Islet precursor cell (in vitro differentiated cells): ENCODE measurements at regions not wholly inside any gene's neighbourhood (a gene's known extent, or its start where the extent isn't known, plus 50 kb on each side); places are given as distances from the start of the nearest gene placed in this dataset.
A peak's percentile ranks its signal among the peaks of the same experiment; 100 is the strongest.

ENCODE experiments used
- DNase-seq: peaks from one replicate; pipeline ENCODE4 v3.0.0-alpha.2; 2018

DNA sequence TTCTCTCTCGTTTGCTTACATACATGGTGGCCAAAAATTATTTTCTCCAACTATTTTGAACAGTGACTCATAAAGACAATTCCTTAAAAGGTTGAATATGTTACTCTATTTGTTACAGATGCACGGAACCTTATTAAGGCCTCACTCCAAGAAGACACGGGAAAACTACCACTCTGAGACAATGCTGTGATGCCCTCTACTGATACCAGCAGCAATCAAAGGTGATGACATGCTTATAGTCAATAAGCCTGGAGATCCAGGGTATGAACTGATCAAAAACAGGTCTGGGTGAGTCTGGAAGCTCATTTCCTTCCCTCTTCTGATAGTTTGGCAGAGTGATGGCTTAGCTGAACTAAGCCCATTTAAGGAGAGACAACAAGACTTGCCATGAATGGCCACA, 563.0 kb downstream of the LRRIQ3 start:
- no peak for DNase-seq

- no peak for DNase-seq
Observed at GRCh38 chr1:73627723-73628122, 570.3 kb downstream of the LRRIQ3 start.

DNA sequence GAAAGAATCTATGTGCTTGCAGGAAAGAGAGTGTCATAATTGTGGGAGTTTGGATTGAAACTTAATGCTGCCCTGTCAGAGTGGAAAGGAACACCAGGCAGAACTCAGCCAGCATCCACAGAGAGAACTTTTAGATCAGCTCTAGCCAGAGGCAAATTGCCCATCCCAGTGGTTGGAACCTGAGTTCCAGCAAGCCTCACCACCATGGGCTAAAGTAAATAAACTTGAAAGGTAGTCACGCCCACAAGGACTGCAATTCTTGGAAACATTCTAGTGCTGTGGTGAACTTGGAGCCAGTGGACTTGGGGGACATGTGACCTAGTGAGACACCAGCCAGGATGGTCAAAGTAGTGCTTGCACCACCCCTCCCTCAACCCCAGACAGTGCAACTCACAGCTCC, 571.6 kb downstream of the LRRIQ3 start:
- DNase-seq: no peak

- DNase-seq: no peak
Observed at GRCh38 chr1:73623946-73624345, 574.0 kb downstream of the LRRIQ3 start.

DNA sequence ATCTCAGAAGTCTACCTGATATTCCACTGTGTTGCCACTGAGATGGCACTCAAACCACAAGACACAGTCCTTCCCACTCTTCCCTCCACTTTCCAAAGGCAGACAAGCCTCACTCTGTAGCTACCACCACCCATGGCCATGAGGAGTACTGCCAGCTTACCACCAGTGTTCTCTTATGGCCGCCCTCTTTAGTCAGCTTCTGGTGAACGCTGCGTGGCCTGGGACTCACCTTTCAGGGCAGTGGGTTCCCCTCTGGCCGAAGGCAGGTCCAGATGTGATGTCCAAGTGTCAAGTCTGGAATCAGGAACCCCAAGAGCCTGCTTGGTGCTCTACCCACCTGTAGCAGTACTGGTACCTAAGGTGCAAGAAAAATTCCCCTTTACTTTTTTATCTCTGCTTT, 580.8 kb downstream of the LRRIQ3 start:
- no peak for DNase-seq

DNA sequence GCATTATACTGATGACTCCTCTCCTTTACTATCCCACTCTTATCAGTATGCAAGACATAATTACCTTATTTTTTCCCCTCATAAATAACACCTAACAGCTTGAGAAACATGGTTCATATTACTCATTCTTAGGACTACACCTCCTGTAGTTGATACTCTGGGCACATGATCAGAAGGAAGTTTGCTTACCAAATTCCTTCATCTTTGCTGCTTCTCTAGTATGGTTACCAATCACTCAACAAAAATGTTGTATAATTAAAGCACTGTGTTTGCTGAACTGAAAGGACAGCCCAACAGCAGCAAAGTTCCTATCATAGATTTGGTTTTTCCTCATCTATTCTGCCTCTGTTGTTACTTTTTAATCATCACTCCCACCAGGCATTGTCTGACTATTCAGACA, 586.3 kb downstream of the LRRIQ3 start:
- no peak for DNase-seq

DNA sequence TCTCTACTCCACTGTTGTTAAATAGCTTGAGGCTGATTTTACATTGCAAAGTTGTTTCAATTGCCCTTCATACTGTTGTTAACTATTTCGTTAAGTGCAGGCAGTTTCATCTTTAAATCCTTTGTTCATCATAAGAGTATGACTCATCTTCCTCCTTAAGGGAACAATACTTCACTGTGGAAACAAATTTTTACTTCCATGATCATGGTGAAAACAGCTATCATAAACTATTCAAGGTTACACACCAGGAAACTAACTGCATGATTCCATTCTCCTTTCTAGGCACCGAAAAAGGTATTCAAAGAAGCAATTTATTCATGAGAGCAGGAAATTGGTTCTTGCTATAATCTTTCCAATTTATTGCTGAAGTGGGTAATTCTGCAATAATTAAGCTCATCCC, 593.2 kb downstream of the LRRIQ3 start:
- DNase-seq: no peak

DNA sequence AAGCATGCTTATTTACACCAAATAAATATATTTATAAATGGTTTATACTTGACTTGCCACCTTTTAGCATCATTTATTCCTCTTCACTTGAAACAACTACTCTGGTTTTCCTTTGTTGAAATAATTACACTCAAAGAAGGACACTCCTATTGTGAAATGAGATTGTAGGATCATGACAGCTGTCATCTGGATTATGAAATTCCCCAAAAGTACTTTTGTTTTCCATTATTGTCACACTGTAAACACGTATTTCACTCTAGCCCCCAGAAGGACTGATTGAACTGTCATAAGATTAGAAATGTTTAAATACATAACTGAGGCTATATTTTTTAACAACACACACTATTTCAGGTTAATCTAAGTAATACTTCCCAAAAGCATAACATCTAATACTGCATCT, 593.8 kb downstream of the LRRIQ3 start:
- DNase-seq: no peak

DNA sequence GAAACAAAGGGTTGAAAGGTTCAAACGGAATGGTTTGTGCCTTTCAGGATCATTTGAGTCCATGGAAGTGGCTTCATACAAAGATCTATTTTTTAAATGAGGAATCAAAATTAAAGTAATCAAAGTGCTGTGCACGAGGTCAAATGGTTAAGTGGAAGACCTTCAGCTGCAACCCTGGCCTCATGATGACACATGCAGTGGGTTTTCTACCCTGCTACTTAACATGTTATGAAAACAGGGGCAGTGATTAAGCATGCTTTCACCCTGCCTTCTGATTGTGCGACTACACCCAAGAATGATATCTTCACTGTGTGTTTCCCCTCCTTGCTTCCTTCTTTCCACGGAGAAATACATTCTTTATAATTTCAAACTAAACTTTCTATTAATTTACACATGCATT, 604.2 kb downstream of the LRRIQ3 start:
- DNase-seq: no peak

DNA sequence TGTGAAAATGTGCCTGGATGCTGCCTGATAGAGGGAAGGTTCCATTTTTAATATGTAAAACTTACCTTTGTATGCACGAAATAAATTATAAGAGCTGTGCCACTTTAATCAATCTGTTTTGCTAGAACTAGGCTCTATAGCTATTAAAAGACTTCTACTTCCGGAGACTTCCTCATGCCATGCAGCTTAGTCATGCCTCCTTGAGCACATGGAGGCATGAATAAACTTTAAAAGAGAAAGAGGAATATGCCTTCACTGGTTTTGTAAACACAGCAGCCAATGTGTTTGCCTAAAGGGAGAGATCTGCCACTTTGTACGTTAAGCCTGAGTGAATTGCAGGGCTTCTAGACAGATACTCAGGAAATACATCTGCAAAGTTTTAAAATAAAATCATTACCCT, 604.6 kb downstream of the LRRIQ3 start:
- no peak for DNase-seq

DNA sequence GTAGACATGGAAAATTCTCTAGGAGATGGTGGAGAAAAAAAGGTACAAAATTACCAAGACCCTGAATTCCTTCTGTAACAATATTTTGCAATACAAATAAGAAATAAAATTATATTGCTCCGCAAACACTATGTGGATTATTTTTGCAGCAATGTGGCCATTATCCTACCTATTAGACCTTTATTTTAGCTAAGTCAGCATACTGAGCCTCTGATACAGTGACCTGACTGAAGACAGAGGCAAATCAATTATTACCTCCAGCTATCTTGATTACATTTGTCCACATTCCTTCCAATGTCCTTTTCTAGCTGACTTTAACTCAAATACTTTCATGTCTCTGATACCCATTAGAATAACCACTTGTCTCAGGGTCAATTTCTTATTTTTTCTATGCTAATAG, 610.9 kb downstream of the LRRIQ3 start:
- no peak for DNase-seq

DNA sequence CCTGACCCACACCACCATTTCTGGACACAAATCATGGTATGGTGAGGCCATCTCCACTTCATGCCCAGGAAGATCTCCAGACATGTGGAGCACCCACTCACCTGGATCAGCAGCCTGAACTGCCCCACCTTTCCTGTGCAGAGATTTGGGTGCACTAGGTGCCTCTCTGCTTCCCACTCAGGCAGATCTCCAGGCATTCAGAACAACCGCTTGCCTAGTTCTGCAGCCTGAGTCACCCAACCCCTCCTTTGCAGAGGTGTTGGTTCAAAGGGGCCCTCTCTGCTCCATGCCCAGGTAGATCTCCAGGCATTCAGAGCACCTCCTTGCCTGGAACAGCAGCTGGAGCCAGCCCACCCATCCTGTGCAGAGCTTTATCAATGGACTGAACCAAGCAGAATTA, 620.8 kb downstream of the LRRIQ3 start:
- DNase-seq: no peak

GRCh38 chr1:73576083-73576482, 621.9 kb downstream of the LRRIQ3 start:
- no peak for DNase-seq

DNA sequence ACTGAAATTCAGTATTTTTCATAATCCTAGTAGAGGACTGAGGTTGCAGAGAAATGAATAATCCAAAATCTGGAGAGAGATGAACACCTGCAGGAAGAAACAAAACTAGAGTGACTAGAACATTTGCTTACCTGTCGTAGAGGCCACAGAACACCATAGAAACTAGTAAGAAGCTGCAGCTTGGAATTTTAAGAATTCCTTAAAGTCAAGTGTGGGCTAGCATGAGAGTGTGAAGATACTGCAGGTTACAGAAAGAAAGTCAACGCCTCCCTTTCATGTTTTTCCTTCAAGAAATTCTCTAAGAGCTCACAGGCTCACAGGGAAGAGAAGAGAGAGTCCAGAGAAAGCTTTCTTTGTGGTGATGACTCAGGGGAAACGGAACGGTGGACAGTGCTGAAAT, 633.7 kb downstream of the LRRIQ3 start:
- no peak for DNase-seq

GRCh38 chr1:73556270-73556669, 641.7 kb downstream of the LRRIQ3 start:
- no peak for DNase-seq

DNA sequence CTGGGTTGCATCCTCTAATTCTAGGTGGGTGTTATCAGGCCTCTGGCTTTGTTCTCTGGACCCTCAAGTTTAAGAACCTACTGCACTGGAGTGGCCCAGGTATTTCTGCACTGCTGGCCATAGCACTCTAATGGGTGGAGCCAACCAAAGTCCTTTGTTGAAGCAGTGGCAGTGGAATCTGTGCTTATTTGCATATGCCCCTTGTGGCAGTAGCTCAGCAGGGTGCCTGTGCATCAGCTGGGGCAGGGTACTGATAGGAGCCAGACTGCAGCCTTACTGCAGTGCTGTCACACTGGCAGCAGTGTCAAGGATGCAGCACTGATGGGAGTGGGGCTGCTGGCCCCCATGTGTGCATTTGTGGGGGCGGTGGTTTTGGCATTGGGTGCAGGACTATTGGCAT, 660.6 kb downstream of the LRRIQ3 start:
- DNase-seq: no peak

- no peak for DNase-seq
Observed at GRCh38 chr1:73517603-73518191, 680.3 kb downstream of the LRRIQ3 start.

DNA sequence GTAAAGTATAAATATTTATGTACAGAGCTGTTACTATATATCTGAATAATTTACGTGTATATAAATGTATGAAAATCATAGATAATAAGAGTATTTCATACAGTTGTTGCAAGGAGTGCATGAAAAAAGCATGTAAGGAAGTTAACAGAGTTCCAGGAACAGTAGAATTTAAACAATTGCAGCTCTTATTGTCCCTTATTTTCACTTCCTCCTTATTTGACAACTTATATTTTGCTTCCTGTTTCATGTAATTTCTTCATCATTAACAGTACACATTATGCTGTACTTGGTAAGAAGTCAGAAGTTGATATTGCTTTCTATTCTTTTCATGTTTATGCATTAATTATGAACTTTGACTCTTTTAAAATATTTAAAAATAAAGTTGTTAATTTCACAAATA, 681.5 kb downstream of the LRRIQ3 start:
- DNase-seq: no peak

- DNase-seq: no peak
Observed at GRCh38 chr1:73511038-73511437, 686.9 kb downstream of the LRRIQ3 start.

DNA sequence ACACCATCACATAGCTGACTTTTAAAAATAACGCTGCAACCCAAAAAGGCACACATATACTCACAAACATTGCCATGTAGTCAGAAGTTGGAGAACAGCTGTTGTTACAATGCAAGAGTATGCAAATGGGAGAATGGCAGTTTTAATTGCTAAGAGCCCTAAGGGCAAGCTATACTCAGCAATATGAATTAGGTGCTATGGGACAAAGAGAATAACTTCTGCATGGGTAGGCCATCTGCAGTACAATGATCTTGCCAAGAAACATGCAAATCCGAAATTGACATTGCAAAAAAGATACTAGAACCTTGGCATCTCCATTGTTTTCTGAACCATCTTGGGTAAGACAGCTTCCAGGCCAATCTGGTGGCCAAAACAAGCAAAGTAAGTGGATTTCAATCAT, 697.8 kb downstream of the LRRIQ3 start:
- DNase-seq: no peak

GRCh38 chr1:73499671-73500070, 698.3 kb downstream of the LRRIQ3 start:
- no peak for DNase-seq

GRCh38 chr1:73491621-73492020, 706.4 kb downstream of the LRRIQ3 start:
- DNase-seq: no peak

- DNase-seq: no peak
Observed at GRCh38 chr1:73475316-73475870, 722.6 kb downstream of the LRRIQ3 start.

GRCh38 chr1:73472810-73473209, 725.2 kb downstream of the LRRIQ3 start:
- DNase-seq: no peak

- no peak for DNase-seq
Observed at GRCh38 chr1:73467731-73468130, 730.2 kb downstream of the LRRIQ3 start.

GRCh38 chr1:73463873-73464272, 734.1 kb downstream of the LRRIQ3 start:
- peak; percentile 54 for DNase-seq
